HEK293 (cell line): ENCODE measurements at regions not wholly inside any gene's neighbourhood (a gene's known extent, or its start where the extent isn't known, plus 50 kb on each side); places are given as distances from the start of the nearest gene placed in this dataset.

Experiments
- CTCF ChIP-seq: fragments of 450-650 bp; formaldehyde crosslinking; IDR thresholded peaks from 2 replicates; pipeline ENCODE4 v1.5.1; 2016; ENCODE audit warnings: missing biosample characterization, missing genetic modification characterization
- HOXA7 ChIP-seq: sonication (generic); formaldehyde crosslinking; IDR thresholded peaks from 2 replicates; pipeline ENCODE4 v1.8.1; 2022; ENCODE audit warnings: missing genetic modification reagents, borderline replicate concordance
- KLF10 ChIP-seq: fragments of 450-650 bp; IDR thresholded peaks from 2 replicates; pipeline ENCODE4 v1.5.1; 2018; ENCODE audit warnings: missing biosample characterization, mild to moderate bottlenecking, missing genetic modification characterization
- KLF16 ChIP-seq: fragments of 450-650 bp; formaldehyde crosslinking; IDR thresholded peaks from 2 replicates; pipeline ENCODE4 v1.5.1; 2017; ENCODE audit warnings: missing biosample characterization, missing genetic modification characterization
- PATZ1 ChIP-seq: fragments of 450-650 bp; formaldehyde crosslinking; IDR thresholded peaks from 2 replicates; pipeline ENCODE4 v1.5.1; 2016; ENCODE audit warnings: missing biosample characterization, missing genetic modification characterization
- REST ChIP-seq: fragments of 450-650 bp; formaldehyde crosslinking; IDR thresholded peaks from 2 replicates; pipeline ENCODE4 v1.5.1; 2016; ENCODE audit warnings: missing biosample characterization, missing genetic modification characterization
- SP7 ChIP-seq: fragments of 450-650 bp; formaldehyde crosslinking; IDR thresholded peaks from 2 replicates; pipeline ENCODE4 v1.5.1; 2016; ENCODE audit warnings: missing biosample characterization, missing genetic modification characterization
- ZNF23 ChIP-seq: fragments of 450-650 bp; formaldehyde crosslinking; IDR thresholded peaks from 2 replicates; pipeline ENCODE4 v1.5.1; 2016; ENCODE audit warnings: missing biosample characterization, missing genetic modification characterization, borderline replicate concordance
- ZNF266 ChIP-seq: fragments of 450-650 bp; formaldehyde crosslinking; IDR thresholded peaks from 2 replicates; pipeline ENCODE4 v1.5.1; 2016; ENCODE audit warnings: missing biosample characterization, missing genetic modification characterization, low read depth
- ZNF280D ChIP-seq: fragments of 450-650 bp; formaldehyde crosslinking; IDR thresholded peaks from 2 replicates; pipeline ENCODE4 v1.5.1; 2016; ENCODE audit warnings: missing biosample characterization, missing genetic modification characterization
- ZNF292 ChIP-seq: fragments of 450-650 bp; formaldehyde crosslinking; IDR thresholded peaks from 2 replicates; pipeline ENCODE4 v1.5.1; 2016; ENCODE audit warnings: low read depth, missing biosample characterization, missing genetic modification characterization, borderline replicate concordance
- ZNF426 ChIP-seq: fragments of 450-650 bp; formaldehyde crosslinking; IDR thresholded peaks from 2 replicates; pipeline ENCODE4 v1.5.1; 2017; ENCODE audit warnings: missing biosample characterization, missing genetic modification characterization, mild to moderate bottlenecking, inconsistent platforms, moderate library complexity

- no peak for TF ChIP-seq SP7 (tag by site-specific recombination)
- TF ChIP-seq KLF16 (tag by site-specific recombination) = no peak
- TF ChIP-seq REST (tag by site-specific recombination) = no peak
- no peak for TF ChIP-seq CTCF (tag by site-specific recombination)
- no peak for TF ChIP-seq ZNF266 (tag by site-specific recombination)
- no peak for TF ChIP-seq ZNF292 (tag by site-specific recombination)
- no peak for TF ChIP-seq ZNF280D (tag by site-specific recombination)
- TF ChIP-seq KLF10 (tag by site-specific recombination) = no peak
- TF ChIP-seq ZNF23 (tag by site-specific recombination) = no peak
- no peak for TF ChIP-seq HOXA7 (CRISPR knock-in tag)
- no peak for TF ChIP-seq PATZ1 (tag by site-specific recombination)
- TF ChIP-seq ZNF426 = no peak
Measured at GRCh38 chr2:10234013-10234306, 68.7 kb upstream of the HPCAL1 start.
